ENCODE measurements at regions not wholly inside any gene's neighbourhood (a gene's known extent, or its start where the extent isn't known, plus 50 kb on each side); places are given as distances from the start of the nearest gene placed in this dataset.

DNA sequence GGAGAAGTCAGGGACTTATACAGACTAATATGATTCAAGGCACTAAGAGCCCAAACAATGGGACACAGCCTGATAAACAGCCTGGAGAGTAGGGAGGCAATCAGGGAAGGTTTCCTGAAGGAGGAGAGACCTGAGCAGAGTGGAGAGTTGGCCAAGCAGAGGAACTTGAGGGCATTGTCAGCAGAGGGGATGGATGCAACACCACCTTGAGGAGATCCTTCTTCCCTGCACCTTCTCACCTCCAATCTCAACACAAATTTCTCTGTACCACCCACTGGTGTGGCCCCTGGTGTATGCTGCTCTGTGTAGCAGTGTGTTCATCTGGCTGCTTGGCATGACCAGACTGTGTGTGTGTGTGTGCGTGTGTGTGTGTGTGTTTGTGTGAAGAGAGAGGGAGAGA, 146.2 kb downstream of the WDR11 start:
- ATAC-seq = no peak
- DNase-seq = no peak
- no peaks in the 10 kb centered on the region for H3K4me1 Mint-ChIP-seq
- no peaks in the 10 kb centered on the region for H3K9me3 Mint-ChIP-seq
- peaks cover 4% of the 10 kb centered on the region for H3K27me3 Mint-ChIP-seq
- H3K4me3 Mint-ChIP-seq = no peak overlapping the region
- H3K27ac Mint-ChIP-seq = no peak overlapping the region
- no peaks in the 10 kb centered on the region for H3K36me3 Mint-ChIP-seq (ENCODE audit: low read depth)

DNA sequence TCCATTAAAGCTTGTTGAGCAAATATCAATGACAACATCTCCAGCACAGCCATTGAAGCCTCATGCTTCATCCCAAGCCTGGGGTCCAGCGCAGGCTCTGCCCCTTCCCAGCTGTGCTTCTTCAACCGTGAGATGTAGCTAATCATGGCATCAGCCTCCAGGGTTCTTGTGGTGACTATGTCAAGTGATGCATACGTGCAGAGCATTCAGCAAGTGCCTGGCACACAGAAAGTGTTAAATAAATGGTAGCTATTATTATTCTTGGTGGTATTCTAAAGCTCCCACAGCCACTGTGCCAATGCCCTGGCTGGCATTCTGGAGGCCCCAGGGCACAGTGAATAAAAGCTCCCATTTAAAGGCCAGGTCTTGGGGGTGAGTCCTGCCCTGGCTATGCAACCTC, 146.6 kb downstream of the WDR11 start:
- no peak for ATAC-seq
- no peaks in the 10 kb centered on the region for H3K9me3 Mint-ChIP-seq
- no peaks in the 10 kb centered on the region for H3K4me1 Mint-ChIP-seq
- no peaks in the 10 kb centered on the region for H3K36me3 Mint-ChIP-seq (ENCODE audit: low read depth)
- H3K27ac Mint-ChIP-seq = no peak overlapping the region
- DNase-seq = no peak
- H3K27me3 Mint-ChIP-seq = peaks cover 4% of the 10 kb centered on the region
- no peak overlapping the region for H3K4me3 Mint-ChIP-seq

DNA sequence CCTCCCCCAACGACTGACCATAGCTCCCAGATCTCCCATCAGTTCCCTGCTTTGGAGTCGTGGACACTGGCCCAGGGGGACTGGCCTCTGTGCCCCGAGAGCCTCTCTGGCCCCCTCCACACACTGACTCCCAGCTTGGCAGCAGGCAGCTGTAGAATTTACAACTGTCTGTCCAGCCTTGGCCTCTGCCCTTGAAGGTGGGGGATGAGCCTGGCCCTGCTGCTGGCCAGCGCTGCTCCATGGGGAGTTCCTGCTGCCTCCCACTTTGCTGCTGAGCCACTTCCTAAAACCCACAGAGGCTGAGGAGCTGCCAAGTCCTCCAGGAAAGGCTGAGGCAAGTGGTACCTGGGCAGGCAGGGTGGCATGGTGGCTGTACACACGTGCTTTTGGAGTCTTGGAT, 147.1 kb downstream of the WDR11 start:
- no peaks in the 10 kb centered on the region for H3K9me3 Mint-ChIP-seq
- H3K36me3 Mint-ChIP-seq (ENCODE audit: low read depth) = no peaks in the 10 kb centered on the region
- peaks cover 4% of the 10 kb centered on the region for H3K27me3 Mint-ChIP-seq
- ATAC-seq (no peak), DNase-seq (no peak)
- no peaks in the 10 kb centered on the region for H3K4me1 Mint-ChIP-seq
- no peak overlapping the region for H3K4me3 Mint-ChIP-seq
- H3K27ac Mint-ChIP-seq = no peak overlapping the region

DNA sequence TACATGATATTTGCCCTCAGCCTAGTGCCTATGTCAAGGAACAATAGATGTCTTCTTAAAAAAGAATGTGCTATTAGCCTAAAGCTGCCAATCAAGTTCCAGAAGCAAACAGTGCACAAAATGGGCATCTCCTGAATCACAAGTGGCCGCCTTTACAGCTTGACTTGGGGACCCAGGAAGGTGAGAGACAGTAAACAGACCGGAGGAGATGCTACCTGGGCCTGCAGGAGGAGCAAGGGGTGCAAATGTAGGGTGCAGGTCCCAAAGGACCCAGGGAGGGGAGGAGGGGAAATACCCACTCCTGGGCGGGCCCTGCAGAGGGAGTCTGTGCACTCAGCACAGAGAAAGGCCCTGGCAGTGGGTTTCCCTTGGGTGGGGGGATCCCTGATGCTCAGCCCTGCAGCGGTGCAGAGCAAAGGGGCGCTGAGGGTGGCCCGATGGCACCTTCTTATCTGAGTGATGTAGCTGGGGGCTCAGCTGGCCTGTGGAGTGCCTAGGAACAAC, 147.7 kb downstream of the WDR11 start:
- ATAC-seq = no peak
- Mint-ChIP-seq H3K27ac (no peak overlapping the region), H3K9me3 (peaks cover under 1% of the 10 kb centered on the region)

DNA sequence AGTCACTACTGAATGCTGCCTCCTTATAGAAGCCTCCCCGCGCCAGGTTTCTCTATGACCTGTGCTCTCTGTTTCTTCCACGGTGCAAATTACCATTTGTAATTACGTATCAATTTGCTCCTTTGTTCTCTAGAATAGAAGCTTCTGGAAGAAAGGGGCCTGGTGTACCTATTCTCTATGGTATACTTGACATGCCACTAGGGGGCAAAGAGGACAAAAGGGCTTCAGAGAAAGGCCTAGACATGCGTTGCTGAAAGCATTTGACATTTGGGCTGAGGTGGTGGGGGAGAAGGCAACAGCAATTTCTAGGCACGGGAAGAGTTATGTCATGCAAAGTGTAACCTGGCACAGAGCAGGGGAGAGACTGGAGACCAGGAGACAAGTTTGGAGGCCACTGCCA, 148.7 kb downstream of the WDR11 start:
- Mint-ChIP-seq H3K9me3 (peaks cover 8% of the 10 kb centered on the region), H3K27ac (no peak overlapping the region), H3K4me1 (no peaks in the 10 kb centered on the region), H3K36me3 (ENCODE audit: low read depth) (no peaks in the 10 kb centered on the region), H3K27me3 (peaks cover 4% of the 10 kb centered on the region), H3K4me3 (no peak overlapping the region)
- DNase-seq (no peak), ATAC-seq (no peak)

More for the DNA sequence above, 147.7 kb downstream of the WDR11 start:
- Mint-ChIP-seq H3K27me3 (peaks cover 4% of the 10 kb centered on the region), H3K4me1 (no peaks in the 10 kb centered on the region), H3K36me3 (ENCODE audit: low read depth) (no peaks in the 10 kb centered on the region), H3K4me3 (no peak overlapping the region)
- DNase-seq = no peak

DNA sequence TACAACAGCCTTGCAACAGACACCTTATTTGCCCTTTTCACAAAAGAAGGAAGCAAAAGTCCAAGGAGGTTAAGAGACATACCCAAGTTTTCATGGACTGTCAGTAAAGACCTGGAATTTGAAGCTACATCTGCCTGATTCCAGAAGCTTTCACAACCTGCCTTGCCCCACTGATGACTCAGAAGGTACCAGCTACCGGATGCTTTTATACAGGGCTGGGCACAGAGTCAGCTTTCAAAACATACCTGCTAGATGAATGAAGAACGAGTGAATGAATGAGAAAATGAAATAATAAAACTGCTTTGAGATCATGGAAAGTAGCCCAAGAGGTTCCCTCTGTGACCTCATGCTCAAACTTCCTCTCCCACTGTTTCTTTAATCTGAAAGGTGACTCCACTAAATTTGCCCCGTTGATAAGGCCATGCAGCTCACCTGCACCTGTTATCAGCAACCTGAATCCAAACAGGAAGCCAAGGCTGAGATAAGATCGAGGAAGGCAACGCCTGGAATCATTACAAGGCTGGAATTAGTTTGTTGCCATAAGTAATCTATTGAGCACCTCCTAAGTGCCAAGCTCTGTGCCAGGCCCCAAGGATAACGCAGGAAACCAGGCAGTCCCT, 151.5 kb downstream of the WDR11 start:
- peaks cover 1% of the 10 kb centered on the region for H3K36me3 Mint-ChIP-seq (ENCODE audit: low read depth)
- no peak overlapping the region for H3K27ac Mint-ChIP-seq
- H3K4me3 Mint-ChIP-seq = no peak overlapping the region
- H3K27me3 Mint-ChIP-seq = peaks cover 4% of the 10 kb centered on the region
- peaks cover 28% of the 10 kb centered on the region for H3K9me3 Mint-ChIP-seq
- ATAC-seq = no peak
- DNase-seq = no peak
- H3K4me1 Mint-ChIP-seq = no peaks in the 10 kb centered on the region

DNA sequence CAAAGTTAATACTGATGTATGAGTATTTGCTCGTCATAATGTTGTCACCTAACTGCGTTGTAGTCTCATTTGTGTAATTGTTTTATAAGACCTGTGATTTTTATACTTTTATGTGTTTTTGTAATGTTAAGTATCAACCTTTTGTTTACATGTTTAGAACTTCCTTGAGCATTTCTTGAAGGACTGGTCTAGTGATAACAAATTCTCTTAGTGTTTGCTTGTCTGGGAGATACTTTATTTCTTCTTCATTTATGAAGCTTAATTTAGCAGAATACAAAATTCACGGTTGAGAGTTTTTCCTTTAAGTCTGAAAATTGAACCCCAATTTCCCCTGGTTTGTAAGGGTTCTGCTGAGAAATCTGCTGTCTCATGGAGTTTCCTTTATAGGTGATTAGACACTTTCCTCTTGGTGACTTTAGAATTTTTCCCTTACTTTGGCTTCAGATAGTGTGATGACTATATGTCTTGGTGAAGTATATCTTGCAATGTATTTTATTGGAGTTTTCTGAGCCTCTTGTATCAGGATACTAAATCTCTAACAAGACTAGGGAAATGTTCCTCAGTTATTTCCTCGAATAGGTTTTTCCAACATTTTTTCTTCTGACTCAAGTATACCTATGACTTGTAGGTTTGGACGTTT, 154.9 kb downstream of the WDR11 start:
- ATAC-seq = no peak
- no peak overlapping the region for H3K4me3 Mint-ChIP-seq
- peaks cover 1% of the 10 kb centered on the region for H3K36me3 Mint-ChIP-seq (ENCODE audit: low read depth)
- H3K4me1 Mint-ChIP-seq = no peaks in the 10 kb centered on the region
- H3K9me3 Mint-ChIP-seq = peaks cover 34% of the 10 kb centered on the region
- DNase-seq = no peak
- no peaks in the 10 kb centered on the region for H3K27me3 Mint-ChIP-seq
- no peak overlapping the region for H3K27ac Mint-ChIP-seq

DNA sequence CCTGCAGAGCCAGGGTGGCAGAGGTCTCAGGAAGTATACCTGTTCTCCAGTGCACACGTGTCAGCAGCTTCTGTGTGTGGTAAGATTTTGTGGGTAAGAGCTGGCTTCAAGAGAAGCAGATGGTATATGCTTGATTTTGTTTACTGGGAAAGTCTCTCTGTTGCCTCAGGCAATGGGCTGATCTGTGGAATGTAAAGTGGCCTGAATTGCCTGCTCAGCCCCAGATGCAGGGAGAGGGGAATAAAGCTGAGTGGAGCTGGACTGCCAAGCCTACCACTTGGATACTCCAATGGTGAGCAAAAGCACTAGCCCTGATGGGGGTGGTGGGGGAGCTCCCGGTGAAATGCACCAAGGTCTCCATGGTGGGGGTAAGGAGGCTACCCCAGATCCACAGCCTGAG, 156.1 kb downstream of the WDR11 start:
- Mint-ChIP-seq H3K4me3 (no peak overlapping the region), H3K27ac (no peak overlapping the region), H3K9me3 (peaks cover 34% of the 10 kb centered on the region), H3K4me1 (no peaks in the 10 kb centered on the region), H3K27me3 (peaks cover 3% of the 10 kb centered on the region), H3K36me3 (ENCODE audit: low read depth) (peaks cover 1% of the 10 kb centered on the region)
- ATAC-seq = no peak
- DNase-seq = no peak

DNA sequence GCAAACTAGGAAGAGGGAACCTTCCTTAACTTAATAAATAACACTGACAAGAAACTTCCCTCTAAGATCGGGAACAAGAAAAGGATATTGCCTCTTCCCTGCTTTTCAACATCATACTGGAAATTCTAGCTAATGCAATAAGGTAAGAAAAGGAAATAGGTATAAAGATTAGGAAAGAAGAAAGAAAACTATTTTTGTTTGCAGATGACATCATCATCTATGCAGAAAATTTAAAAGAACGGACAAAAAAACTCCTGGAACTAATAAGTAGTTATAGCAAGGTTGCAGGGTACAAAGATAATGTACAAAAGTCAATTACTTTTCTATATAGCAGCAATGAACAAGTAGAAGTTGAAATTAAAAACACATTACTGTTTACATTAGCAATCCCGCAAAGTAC, 164.8 kb downstream of the WDR11 start:
- Mint-ChIP-seq H3K36me3 (ENCODE audit: low read depth) (no peaks in the 10 kb centered on the region), H3K4me1 (no peaks in the 10 kb centered on the region), H3K27me3 (peaks cover 6% of the 10 kb centered on the region), H3K9me3 (peaks cover 13% of the 10 kb centered on the region), H3K4me3 (no peak overlapping the region), H3K27ac (no peak overlapping the region)
- no peak for DNase-seq
- no peak for ATAC-seq

DNA sequence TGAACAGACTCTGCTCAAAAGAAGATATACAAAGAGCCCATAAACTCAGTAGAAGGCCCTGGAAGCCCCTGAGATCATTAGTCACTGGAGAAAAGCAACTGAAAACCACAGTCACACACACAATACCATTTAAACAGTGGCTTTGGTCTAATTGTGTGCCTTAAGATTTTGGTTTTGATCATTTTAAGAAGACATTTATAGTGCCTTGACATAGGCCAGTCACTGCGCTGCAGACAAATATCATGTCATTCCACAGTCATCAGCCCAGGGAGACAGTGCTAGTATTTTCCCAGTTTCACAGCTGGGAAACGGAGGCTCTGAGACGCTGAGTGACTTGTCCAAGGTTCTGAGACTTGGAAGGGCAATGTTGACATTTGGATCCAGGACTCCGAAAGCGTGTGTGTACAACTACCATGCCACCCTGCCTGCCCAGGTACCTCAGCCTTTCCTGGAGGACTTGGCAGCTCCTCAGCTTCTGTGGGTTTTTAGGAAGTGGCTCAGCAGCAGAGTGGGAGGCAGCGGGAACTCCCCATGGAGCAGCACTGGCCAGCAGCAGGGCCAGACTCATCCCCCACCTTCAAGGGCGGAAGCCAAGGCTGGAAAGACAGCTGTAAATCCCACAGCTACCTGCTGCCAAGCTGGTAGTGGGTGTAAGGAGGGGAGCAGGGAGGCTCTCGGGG, 173.9 kb downstream of the WDR11 start:
- H3K36me3 Mint-ChIP-seq (ENCODE audit: low read depth) = no peaks in the 10 kb centered on the region

DNA sequence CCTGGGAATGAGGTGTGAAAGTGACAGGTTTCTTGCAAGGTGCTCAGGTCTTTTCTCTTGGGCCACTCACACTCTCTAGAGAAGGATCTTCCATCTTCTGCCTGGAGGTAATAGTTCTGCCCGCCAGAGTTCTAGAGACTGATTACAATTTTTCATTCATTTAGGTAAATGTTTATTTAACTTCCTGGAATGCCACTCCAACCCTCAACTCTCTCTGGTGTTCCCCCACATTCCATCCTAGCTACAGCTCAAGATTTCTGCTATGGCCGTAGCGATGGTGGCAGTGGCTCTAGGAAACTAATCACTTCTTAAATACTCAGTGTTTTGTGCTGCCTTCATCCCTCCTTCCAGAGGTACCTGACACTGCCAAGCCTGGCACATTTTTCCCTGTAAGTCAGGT, 174.6 kb downstream of the WDR11 start:
- Mint-ChIP-seq H3K4me3 (no peak overlapping the region), H3K27ac (no peak overlapping the region)

More for the DNA sequence above, 173.9 kb downstream of the WDR11 start:
- H3K27ac Mint-ChIP-seq = no peak overlapping the region
- no peak overlapping the region for H3K4me3 Mint-ChIP-seq
- ATAC-seq (no peak), DNase-seq (no peak)
- H3K4me1 Mint-ChIP-seq = no peaks in the 10 kb centered on the region
- no peaks in the 10 kb centered on the region for H3K27me3 Mint-ChIP-seq
- no peaks in the 10 kb centered on the region for H3K9me3 Mint-ChIP-seq

DNA sequence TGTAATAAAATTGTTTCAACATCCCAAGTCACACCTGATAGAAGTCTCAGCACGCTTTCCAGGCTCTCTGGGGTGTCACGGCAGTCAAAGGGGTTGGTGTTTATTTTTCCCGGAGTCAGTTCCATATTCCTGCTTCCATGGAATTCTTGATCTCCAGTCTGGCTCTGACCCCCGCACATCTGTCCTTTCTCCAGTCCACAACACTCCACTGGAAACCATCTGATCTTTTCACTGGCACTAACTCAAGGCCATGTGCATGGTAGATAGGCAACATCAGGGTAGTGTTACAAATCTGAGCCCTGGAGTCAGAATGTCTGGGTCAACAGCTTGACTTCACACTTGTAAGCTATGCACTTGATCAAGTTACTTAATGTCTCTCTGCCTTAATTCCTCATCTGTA, 176.2 kb downstream of the WDR11 start:
- ATAC-seq = no peak
- Mint-ChIP-seq H3K27ac (no peak overlapping the region), H3K9me3 (no peaks in the 10 kb centered on the region), H3K4me3 (no peak overlapping the region), H3K27me3 (no peaks in the 10 kb centered on the region), H3K4me1 (no peaks in the 10 kb centered on the region), H3K36me3 (ENCODE audit: low read depth) (no peaks in the 10 kb centered on the region)
- no peak for DNase-seq

More for the DNA sequence above, 174.6 kb downstream of the WDR11 start:
- H3K36me3 Mint-ChIP-seq (ENCODE audit: low read depth) = no peaks in the 10 kb centered on the region
- DNase-seq (no peak), ATAC-seq (no peak)
- H3K4me1 Mint-ChIP-seq = no peaks in the 10 kb centered on the region
- H3K9me3 Mint-ChIP-seq = no peaks in the 10 kb centered on the region
- H3K27me3 Mint-ChIP-seq = no peaks in the 10 kb centered on the region

DNA sequence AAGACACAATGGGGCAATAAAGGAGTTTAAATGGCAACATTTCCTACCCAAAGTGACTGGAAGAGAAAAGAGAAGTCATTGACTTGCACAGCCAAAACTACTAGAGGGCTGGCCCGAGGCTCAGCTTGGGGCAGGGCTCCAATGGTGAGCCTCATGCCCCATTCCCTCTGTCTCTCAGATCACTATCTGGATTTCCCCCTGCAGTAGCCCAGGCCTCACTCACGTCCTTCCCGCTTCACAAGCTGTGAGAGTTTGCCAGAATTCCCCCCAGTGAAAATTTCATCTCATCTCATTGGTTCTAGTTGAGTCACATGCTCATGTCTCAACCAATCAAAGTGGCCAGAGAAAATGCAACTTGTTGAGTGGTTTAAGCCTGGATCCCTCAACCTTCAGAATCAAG, 181.3 kb downstream of the WDR11 start:
- Mint-ChIP-seq H3K9me3 (no peaks in the 10 kb centered on the region), H3K27me3 (no peaks in the 10 kb centered on the region), H3K36me3 (ENCODE audit: low read depth) (no peaks in the 10 kb centered on the region), H3K27ac (no peak overlapping the region), H3K4me1 (no peaks in the 10 kb centered on the region), H3K4me3 (no peak overlapping the region)
- DNase-seq (no peak), ATAC-seq (no peak)

DNA sequence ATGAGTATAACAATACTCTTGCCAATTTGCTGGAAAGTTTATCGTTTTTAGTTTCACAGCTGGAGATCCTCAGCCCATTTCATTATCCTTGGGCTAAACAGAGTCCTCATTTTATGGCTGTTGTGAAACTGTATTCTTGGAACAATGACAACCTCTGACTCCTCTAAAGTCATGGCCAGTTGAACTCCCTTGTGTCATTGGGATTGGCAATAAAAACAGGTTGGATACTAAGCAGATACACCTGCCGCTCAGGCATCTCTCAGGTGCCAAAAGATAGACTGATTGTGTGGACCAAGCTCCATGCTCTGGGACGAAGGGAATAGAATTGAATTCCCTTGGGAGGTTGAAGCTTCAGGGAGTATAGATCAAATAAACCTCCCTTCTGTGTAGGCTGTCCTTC, 182.2 kb downstream of the WDR11 start:
- Mint-ChIP-seq H3K9me3 (no peaks in the 10 kb centered on the region), H3K27me3 (no peaks in the 10 kb centered on the region), H3K4me3 (no peak overlapping the region), H3K36me3 (ENCODE audit: low read depth) (no peaks in the 10 kb centered on the region), H3K27ac (no peak overlapping the region), H3K4me1 (no peaks in the 10 kb centered on the region)
- no peak for ATAC-seq
- DNase-seq = no peak

DNA sequence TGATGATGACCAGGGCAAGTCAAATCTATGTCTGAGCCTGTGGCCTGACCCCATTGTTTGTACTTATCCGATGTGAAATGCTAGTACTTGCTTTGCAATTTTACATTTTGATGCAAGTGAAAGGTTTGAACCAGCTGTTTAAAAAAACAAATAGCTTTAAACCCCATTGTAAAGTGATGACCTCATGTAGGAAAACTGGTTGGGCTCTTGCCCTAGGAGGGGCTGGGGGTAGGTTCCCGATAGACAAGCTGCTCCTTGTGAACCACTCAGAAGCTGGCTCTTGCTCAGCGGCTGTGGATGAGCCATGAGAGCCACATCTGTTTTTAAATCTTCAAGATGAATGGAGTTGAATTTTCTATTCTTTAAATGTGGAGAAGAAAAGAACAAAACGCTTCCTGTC, 185.3 kb downstream of the WDR11 start:
- H3K27ac Mint-ChIP-seq = no peak overlapping the region
- ATAC-seq = no peak
- H3K4me1 Mint-ChIP-seq = no peaks in the 10 kb centered on the region
- H3K9me3 Mint-ChIP-seq = no peaks in the 10 kb centered on the region
- no peaks in the 10 kb centered on the region for H3K36me3 Mint-ChIP-seq (ENCODE audit: low read depth)
- H3K4me3 Mint-ChIP-seq = no peak overlapping the region
- no peaks in the 10 kb centered on the region for H3K27me3 Mint-ChIP-seq
- no peak for DNase-seq
